NCI-H128 (cell line): ENCODE measurements at regions not wholly inside any gene's neighbourhood (a gene's known extent, or its start where the extent isn't known, plus 50 kb on each side); places are given as distances from the start of the nearest gene placed in this dataset.
A peak's percentile ranks its signal among the peaks of the same experiment; 100 is the strongest.

Source experiments
- DNase-seq: peaks from one replicate; lab custom pipeline; 2025; ENCODE audit not compliant: unreplicated experiment; lab: John Stamatoyannopoulos, UW

DNA sequence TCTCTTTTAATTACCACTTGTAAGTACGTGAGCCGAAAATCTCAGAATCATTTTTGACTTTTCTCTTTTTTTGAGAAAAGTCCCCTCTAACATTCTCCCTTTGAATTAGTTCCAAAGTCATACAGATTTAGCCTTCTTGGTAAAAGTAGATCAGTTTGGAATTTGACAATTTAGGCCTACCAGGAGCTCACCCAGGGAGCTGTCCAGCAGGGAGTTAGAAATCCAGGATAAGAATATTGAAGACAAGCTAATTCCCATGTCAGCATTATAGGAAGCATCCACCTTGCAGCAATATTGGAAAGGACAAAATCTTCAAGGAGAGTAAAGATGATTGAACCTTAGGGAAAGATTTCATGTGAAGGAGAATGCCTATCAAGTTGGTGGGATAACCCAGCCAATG lies 352.2 kb upstream of the CPEB2 start:
- DNase-seq, result no peak

DNA sequence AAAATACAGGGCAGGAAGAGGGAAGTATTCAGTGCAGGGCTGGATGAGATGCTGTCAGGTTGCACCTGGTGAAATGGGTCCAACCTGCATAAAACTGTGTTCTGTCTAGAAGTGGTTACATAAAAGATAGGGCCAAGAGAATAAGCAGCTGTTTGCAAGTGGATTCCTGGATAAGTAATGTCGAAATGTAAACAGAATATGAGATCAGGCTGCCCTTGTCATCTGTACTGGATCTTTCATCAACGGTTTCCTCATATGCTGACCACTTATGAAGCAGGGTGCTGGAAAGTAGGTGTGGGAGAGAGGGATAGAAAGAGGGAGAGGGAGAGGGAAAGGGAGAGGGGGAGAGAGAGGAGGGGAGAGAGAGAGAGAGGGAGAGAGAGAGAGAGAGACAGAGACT lies 349.8 kb upstream of the CPEB2 start:
- no peak for DNase-seq

DNA sequence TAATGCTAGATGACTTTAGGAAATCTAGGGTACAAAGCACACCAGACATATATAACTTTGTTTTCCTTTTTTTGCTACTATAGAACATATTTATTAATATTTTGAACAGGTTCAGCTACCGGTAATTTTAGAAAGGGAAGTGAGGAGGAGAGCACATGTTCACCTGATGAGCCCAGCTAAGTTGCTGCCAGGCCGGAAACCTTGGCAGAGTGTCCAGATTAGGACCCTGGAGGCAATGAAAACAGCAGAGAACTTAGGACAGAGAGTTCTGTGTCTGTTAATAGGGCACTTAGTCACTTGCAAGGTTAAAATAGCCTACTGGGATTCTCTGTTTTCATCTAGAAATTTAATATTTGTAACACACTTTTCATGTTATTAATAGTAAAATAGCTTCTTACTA lies 348.9 kb upstream of the CPEB2 start:
- DNase-seq, result no peak

DNA sequence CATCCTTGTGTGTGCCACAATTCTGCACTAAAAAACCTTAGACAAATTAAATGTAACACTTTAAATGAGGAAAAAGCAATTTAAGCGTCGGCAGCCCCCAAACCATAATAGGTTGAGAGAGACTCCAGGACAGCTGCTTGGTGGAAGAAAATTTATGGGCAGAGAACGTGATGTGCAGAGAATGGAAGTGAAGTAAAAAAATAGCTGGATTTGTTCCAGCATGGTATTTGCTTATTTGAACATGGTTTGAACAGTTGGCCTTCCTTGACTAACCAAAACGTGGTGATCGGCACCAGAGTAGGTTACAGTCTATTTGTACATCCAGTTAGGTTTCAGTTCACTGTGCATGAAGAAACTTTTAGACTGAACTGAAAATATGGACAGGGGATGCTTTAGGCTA lies 343.0 kb upstream of the CPEB2 start:
- no peak for DNase-seq

DNA sequence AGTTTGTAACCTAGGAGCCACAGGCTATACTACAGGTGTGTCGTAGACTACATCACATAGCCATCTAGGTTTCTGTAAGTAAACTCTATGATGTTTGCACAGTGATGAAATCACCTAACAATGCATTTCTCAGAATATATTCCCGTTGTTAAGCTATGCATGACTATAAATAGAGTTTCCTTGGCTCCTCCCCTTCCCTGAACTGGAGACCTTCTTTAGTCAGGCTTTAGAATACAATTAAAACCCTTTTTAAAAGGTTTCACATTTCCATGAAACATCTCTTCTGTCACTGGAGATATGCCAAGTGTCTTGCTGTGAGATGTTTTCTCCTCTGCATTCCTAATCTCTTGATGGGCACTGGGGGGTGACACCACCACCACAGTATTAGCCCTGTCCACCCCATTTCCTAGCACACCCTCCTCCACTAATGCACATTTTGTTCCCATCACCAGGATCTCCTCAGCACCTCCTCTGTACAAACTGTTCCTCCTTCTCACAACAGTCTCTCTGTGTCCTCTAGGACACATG lies 334.6 kb upstream of the CPEB2 start:
- no peak for DNase-seq

DNA sequence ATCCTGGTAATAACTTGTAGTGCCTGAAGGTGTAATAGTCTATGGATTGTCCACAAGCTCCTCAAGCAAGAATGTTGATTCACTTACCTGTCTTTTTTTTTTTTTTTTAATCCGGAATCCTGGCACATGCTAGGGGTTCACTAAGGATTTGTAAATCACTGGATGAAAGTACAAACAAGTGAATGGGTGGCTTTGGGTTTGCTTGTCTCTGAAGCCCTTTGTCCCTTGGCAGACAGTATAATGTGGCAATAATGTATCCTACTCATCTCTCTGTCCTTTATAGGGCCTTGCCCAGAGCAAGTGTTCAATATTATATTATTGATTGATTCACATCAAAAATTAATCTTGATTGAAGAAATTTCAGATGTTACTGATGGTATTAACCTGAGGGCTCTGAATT lies 334.0 kb upstream of the CPEB2 start:
- DNase-seq, result no peak

DNA sequence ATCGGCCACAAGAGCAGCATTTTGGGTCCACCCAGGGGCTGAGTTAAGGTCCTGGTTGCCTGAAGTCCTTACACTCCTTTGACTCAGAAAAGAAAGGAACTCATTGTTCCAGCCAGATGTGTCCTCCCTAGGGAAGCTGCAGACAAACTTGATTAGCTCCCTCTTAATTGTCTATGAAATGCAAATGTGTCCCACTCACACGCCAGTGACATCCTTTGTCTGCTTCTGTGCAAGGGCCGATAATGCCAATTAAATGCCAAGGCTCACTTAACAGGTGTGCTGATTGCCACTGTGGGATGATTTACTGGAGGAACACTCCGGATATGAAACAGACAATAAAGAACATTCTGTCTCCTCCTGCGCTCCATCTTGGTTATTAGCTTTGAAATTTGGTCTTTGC lies 332.9 kb upstream of the CPEB2 start:
- DNase-seq, result no peak

DNA sequence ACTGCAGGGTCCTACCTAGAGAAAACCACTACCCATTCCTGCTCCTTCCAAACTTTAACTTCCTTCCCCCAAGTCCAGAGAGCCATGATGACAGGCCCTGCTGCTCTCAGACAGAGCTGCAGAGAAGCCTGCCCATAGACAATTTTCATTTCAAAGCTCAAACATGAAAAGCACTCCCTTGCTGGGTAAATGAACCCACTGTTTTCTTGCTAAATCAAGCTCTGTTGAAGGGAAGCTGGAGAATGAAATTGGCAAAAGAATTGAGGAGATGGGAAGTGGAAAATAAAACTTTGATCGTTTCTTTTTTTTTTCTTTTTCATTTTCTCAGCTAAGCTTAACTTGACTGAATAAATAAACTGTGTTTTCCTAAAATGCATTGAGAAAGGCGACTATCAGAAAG lies 331.1 kb upstream of the CPEB2 start:
- no peak for DNase-seq

DNA sequence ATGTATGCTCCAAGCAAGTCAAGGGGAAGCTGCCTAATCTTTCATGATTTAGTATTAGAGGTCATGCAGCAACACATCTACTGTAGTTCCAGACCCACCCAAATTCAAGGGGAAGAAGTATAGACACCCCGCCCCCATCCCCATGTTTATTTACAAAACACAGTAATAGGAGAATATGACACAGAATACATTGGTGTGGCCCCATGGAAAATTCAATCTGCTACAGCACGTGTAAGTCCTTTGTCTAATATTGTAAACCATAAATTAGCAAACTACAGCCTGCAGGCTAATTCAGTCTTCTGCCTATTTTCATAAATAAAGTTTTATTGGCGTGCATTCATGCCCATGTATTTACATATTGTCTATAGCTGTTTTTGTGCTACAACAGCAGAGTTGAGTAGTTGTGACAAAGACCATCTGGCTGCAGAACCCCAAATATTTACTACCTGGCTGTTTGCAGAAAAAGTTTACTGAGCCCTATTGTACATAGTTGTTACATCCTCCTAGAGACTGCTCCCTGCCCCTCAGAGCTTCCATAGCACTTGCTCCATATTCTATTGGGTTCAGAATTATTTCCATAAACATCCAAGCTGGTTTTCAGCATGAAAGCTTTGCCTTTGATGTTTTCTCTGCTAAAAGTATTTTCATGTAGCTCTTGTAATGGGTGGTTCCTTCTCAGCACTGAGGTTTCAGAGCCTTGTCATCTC lies 326.8 kb upstream of the CPEB2 start:
- DNase-seq, result no peak

DNA sequence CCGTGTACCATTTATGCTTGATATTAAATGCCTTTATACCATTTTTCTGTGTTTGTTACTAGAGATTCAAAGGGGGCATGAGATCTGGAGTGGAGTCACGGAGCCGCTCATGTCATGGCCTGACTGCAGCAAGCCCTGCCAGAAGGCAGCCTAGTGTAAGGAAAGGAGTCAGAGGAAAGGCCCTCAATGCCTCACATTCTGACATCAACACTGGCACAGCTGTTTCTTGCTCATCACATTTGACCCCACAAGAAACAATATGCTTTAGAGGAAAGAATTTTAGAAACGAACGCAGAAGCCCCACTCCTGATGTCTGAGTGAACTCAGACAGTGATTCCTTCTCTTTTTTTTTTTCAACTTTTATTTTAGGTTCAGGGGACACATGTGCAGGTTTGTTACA lies 322.4 kb upstream of the CPEB2 start:
- no peak for DNase-seq

DNA sequence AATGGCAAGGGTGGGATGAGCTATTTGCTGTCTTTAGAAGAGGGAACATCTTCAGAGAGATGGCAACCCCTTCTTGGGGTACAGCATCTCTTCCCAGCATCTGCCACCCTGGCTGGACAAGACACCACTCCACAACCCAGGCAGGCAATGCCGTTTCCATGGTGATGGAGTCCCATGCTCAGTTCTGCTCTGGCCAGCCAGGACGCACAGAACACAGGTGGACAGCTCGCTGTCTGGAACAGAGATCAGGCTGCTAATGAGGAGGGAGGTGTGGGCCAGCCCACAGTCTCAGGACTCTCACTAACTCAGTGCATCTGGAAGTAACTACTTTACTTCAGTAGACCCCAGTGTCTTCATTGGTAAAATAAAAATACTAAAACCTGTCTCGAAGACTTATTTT lies 321.0 kb upstream of the CPEB2 start:
- no peak for DNase-seq

DNA sequence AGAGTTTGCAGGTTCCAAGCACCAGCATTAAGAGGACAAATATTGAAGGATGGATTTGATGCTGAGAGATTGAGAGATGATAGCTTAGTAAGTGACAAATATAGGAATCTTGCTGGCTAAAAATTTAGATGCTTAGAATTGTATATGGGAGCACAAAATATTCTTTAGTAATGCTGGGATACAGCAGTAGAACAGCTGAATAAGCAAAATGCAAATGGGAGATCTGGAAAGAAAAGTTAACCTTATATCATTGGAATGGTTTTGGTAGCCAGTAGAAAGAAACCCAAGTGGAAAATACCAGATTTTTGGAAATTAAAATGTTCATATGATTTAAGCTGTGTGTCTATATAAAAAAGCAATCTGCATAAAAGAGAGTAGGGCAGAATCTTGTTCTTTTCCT lies 308.6 kb upstream of the CPEB2 start:
- no peak for DNase-seq

DNA sequence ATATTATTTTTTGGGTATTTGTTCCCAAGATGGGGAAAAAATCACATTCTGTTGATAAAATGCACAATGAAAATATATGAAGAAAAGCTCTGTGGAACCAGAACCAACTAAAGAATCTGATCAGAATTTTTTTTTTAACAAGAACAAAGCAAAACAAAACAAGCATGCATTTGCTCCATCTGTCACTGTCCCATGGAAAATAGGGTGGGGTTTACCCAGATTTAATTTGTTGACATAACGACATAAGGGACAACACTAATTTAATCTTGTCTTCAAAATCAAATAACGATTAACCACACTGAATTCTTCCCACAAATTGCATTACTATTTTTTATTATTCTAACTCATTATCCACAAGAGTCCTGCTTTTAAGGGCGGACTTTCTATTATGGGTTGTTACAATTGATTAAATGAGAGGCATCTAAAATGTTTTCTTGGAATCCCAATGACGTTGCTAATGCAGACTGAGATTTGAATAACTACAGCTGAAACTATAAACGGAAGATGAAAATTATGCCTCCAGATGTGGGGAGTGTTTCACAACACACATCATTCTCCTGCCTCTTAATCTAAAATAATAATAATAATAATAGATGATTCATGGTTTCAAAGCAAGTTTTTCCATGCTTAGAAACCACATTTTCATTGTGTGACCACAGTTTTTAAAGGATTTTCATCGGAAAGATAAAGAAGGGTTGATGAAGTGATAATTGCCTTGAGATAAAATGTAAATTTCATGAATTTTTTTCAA lies 307.0 kb upstream of the CPEB2 start:
- no peak for DNase-seq

DNA sequence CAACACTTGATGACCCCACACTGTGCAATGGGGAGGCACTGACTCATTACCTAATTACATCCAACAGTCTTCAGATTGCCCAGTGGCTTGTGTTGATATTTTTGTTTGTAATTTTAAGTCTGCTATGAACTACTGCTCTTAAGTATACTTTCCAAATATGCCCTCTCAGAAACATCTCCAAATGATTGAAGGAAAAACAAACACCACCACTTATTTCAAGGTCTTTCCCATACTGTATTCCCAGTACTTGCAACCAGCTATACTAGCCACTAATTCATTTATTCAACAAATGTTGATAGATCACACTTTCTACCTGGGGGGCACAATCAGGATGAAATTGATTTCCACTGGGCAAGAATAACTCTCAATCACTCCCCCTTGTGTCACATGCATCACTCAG lies 302.2 kb upstream of the CPEB2 start:
- DNase-seq, result no peak

DNA sequence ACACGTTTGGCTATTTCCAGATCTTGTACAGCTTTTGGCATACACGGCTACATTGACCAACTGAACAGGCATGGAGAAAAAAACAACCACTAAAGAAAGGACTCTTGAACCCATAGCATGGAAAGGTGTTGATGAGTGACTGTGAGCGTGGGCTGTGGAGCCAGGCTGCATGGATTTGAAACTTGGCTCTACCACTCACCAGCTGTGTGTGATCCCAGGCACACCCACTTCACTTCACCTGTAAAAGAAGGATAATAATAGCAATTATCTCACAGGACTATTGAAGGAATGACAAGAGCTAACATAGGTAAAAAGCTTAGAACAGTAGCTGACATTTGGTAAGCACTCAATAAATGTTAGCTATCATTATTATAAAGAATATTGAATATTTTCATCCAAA lies 301.7 kb upstream of the CPEB2 start:
- no peak for DNase-seq

DNA sequence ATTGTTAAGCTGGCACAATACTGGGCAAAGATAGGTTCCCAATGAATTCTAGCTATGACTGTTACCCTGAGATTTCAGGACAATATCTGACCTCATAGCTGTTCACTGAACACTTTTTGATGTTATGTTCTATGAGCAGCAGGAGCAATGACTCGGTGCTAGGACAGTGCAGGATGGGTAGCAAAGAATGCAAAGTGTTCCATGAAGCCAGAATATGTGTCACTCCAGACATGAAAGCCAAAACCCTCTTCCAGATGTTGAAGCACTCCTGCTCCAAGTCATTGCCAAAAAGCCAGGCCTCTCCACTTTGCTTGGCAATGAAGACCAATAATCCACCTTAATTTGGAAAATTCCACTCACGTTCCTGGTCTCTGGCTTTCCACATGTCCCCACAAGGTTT lies 300.9 kb upstream of the CPEB2 start:
- no peak for DNase-seq

DNA sequence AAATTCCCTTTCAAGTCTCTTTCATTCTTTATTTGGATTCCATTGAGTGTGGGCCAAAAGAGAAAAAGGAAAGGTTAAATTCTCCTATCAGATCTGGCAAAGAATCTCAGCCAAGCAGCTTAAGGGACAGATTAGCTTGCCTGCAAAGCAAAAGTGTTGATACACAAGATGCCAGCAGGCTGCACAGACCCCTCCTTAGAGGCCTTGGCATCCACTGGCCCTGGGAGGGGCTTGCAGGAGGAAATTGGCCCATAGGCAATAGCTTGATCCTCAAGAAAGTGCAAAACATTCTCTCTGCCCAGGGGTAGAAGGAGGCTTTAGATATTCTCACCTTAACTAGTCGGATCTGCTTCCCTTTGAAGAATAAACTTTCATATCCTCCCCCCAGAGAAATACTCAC lies 300.4 kb upstream of the CPEB2 start:
- no peak for DNase-seq

DNA sequence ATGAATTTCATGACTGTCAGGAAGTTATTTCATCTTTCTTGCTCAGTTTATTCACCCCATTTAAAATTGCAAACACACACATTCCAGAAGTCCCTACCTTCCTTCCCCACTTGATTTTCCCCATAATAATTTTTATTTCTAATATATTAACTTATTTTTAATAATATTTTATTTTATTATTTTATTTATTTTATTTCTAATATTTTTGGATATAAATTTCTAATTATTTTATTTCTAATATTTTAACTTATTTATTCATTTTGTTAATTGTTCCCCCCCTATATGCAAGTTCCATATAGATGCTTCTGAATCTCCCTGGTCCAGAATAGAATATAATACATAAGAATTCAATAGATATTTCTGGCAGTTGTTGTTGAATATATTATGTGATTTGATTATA lies 293.7 kb upstream of the CPEB2 start:
- DNase-seq, result no peak

DNA sequence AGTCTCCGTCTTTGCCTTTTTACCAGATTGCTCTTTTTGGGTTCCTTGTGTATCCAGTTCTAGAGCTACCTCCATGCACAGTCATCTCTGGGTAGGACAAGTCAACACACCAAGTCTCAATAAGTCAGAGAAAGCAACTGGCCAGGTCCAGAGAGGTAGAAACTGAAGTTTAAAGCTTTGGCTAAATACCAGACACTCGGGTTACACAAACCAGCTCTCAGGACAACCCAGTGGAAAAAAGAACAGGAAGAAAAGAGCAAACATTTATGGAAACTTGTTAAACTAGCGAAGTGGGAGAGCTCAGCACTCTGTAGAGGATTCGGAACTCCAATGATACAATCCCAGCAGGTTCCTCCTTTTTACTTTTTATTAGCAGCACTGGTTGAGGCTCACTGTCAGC lies 291.0 kb upstream of the CPEB2 start:
- no peak for DNase-seq

DNA sequence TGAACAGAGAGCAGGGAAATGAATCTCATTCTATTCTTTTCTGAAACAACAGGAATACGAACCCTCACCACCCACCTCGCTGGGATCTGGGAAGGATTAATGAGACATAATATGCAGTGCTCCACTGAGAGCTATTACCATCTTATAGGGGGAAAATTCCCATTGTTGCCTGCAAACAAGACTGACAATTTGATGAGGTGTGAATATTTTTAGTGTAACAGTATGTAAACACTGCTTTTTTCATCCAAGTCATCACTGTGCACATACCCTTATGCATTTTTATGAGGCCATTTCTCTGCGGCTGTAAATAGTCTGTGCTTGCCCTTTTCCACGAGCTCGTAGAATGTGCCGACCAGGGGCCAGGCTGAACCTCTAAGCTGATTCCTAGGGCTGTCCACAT lies 285.6 kb upstream of the CPEB2 start:
- DNase-seq, result no peak

DNA sequence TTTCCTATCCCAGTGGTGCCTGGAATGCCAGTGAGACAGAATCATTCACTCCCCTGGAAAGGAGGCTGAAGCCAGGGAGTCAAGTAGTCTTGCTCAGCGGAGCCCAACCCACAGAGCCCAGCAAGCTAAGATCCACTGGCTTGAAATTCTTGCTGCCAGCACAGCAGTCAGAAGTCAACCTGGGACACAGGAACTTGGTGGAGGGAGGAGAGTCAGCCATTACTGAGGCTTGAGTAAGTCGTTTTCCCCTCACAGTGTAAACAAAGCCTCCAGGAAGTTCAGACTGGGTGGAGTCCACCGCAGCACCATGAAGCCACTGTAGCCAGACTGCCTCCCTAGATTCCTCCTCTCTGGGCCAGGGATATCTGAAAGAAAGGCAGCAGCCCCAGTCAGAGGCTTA lies 283.2 kb upstream of the CPEB2 start:
- DNase-seq, result no peak

DNA sequence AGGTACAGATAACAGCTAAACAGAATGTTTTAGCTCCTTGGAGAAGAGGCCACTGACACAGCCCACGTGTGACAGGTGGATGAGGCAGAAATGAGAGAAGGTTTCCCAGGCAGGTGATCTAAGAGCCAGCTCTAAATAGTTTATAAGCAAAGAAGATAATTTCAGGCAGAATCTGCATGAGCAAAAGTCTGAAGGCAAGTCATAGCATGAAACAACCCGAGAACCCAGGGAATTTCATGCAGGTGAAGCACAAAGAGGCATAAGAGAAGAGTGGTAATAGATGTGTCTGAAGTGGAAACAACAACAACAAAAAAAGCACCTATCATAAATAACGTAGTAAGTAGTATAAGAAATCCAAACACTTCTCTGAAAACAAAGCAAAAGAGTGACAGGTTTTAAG lies 275.8 kb upstream of the CPEB2 start:
- no peak for DNase-seq

DNA sequence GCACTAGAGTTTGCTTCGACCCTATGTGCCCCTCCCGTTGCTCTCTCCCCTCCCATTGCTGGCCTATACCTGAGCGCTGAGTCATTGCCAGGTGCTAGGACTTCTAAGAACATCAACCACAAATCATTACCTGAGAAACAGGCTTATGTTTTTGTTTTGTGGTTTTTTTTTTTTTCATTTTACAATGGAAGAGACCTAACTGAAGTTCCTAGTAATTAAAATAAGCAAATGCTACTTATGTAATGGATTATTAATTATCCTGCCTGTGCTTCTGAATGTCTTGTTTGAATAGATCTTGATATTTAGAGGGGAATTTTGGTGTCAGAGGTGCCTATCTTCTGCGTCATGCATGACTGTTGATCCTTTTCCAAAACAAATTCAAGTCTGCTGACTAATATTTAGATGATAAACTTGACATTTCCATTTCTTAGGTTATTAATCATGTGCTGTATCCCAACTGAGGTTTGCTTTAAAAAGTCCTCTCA lies 275.4 kb upstream of the CPEB2 start:
- peak; percentile 12 for DNase-seq
